Breast epithelium (tissue), 3 donors: ENCODE measurements at regions not wholly inside any gene's neighbourhood (a gene's known extent, or its start where the extent isn't known, plus 50 kb on each side); places are given as distances from the start of the nearest gene placed in this dataset.

ENCODE experiments used
- CTCF ChIP-seq, 3 donors: fragments of 450-650 bp; IDR thresholded peaks; one replicate each; pipeline ENCODE4 v1.5.1; 2016 to 2017; ENCODE audit warnings: antibody characterized with exemption in 3 of 3, mild to moderate bottlenecking in 3 of 3, moderate library complexity in 3 of 3
- POLR2A ChIP-seq: fragments of 450-650 bp; IDR thresholded peaks from one replicate; pipeline ENCODE4 v1.6.1; 2016; ENCODE audit warnings: antibody characterized with exemption, mild to moderate bottlenecking, moderate library complexity
- POLR2AphosphoS5 ChIP-seq, 3 donors: sonication (generic); formaldehyde crosslinking; IDR thresholded peaks; one replicate each; pipeline ENCODE4 v1.6.1; 2017; ENCODE audit warnings: antibody characterized with exemption in 3 of 3

GRCh38 chr6:26215585-26216358 lies 128.5 kb downstream of the HFE start:
- TF ChIP-seq CTCF (IDR thresholded peaks at IDR 0.05) (no peak), POLR2A (peak; percentile 9), POLR2AphosphoS5 (IDR thresholded peaks at IDR 0.05) (no peak)
